ENCODE measurements at regions not wholly inside any gene's neighbourhood (a gene's known extent, or its start where the extent isn't known, plus 50 kb on each side); places are given as distances from the start of the nearest gene placed in this dataset.
"Not testable (repeated sequence)": the region's sequence is repeated elsewhere in the genome, so short reads cannot be mapped to it uniquely, and the experiment has no call there.

- no peaks in the 10 kb centered on the region for H3K36me3 ChIP-seq (ENCODE audit: control insufficient read depth, insufficient read depth, low read length)
- no peaks in the 10 kb centered on the region for H3K27me3 ChIP-seq (replicated peaks; ENCODE audit: control insufficient read depth, insufficient read depth, low read length)
- no peak overlapping the region for H3K4me3 ChIP-seq (replicated peaks; ENCODE audit: low read depth, low read length)
- no peak for DNase-seq (ENCODE audit: extremely low read depth, insufficient read length)
- TF ChIP-seq CTCF (IDR thresholded peaks at IDR 0.05; ENCODE audit: insufficient read depth, low read length, poor library complexity, severe bottlenecking): no peak
Measured at GRCh38 chr7:88565401-88565800, 194.1 kb upstream of the ZNF804B start.

- not testable (repeated sequence) for H3K4me3 ChIP-seq (replicated peaks; ENCODE audit: low read depth, low read length); H3K27me3 ChIP-seq (replicated peaks; ENCODE audit: control insufficient read depth, insufficient read depth, low read length); H3K36me3 ChIP-seq (ENCODE audit: control insufficient read depth, insufficient read depth, low read length); DNase-seq (ENCODE audit: extremely low read depth, insufficient read length)
Measured at GRCh38 chr7:88556441-88556840, 203.1 kb upstream of the ZNF804B start.

GRCh38 chr7:88554847-88555246 is 204.7 kb upstream of the ZNF804B start:
- not testable (repeated sequence) for H3K36me3 ChIP-seq (ENCODE audit: control insufficient read depth, insufficient read depth, low read length); H3K27me3 ChIP-seq (replicated peaks; ENCODE audit: control insufficient read depth, insufficient read depth, low read length); DNase-seq (ENCODE audit: extremely low read depth, insufficient read length); H3K4me3 ChIP-seq (replicated peaks; ENCODE audit: low read depth, low read length)

GRCh38 chr7:88548399-88548798 is 211.1 kb upstream of the ZNF804B start:
- Histone ChIP-seq H3K27me3 (replicated peaks; ENCODE audit: control insufficient read depth, insufficient read depth, low read length) (no peaks in the 10 kb centered on the region), H3K36me3 (ENCODE audit: control insufficient read depth, insufficient read depth, low read length) (no peaks in the 10 kb centered on the region), H3K4me3 (replicated peaks; ENCODE audit: low read depth, low read length) (no peak overlapping the region)
- no peak for DNase-seq (ENCODE audit: extremely low read depth, insufficient read length)
- TF ChIP-seq CTCF (IDR thresholded peaks at IDR 0.05; ENCODE audit: insufficient read depth, low read length, poor library complexity, severe bottlenecking): no peak

GRCh38 chr7:88546808-88547207 is 212.7 kb upstream of the ZNF804B start:
- Histone ChIP-seq H3K4me3 (replicated peaks; ENCODE audit: low read depth, low read length) (no peak overlapping the region), H3K27me3 (replicated peaks; ENCODE audit: control insufficient read depth, insufficient read depth, low read length) (no peaks in the 10 kb centered on the region), H3K36me3 (ENCODE audit: control insufficient read depth, insufficient read depth, low read length) (no peaks in the 10 kb centered on the region)
- no peak for DNase-seq (ENCODE audit: extremely low read depth, insufficient read length)
- peak; percentile 64 for TF ChIP-seq CTCF (IDR thresholded peaks at IDR 0.05; ENCODE audit: insufficient read depth, low read length, poor library complexity, severe bottlenecking)

- Histone ChIP-seq H3K27me3 (replicated peaks; ENCODE audit: control insufficient read depth, insufficient read depth, low read length) (no peaks in the 10 kb centered on the region), H3K4me3 (replicated peaks; ENCODE audit: low read depth, low read length) (no peak overlapping the region), H3K36me3 (ENCODE audit: control insufficient read depth, insufficient read depth, low read length) (no peaks in the 10 kb centered on the region)
- TF ChIP-seq CTCF (IDR thresholded peaks at IDR 0.05; ENCODE audit: insufficient read depth, low read length, poor library complexity, severe bottlenecking): no peak
- DNase-seq (ENCODE audit: extremely low read depth, insufficient read length): no peak
Measured at GRCh38 chr7:88545663-88546062, 213.8 kb upstream of the ZNF804B start.

- Histone ChIP-seq H3K27me3 (replicated peaks; ENCODE audit: control insufficient read depth, insufficient read depth, low read length) (no peaks in the 10 kb centered on the region), H3K36me3 (ENCODE audit: control insufficient read depth, insufficient read depth, low read length) (no peaks in the 10 kb centered on the region), H3K4me3 (replicated peaks; ENCODE audit: low read depth, low read length) (no peak overlapping the region)
- TF ChIP-seq CTCF (IDR thresholded peaks at IDR 0.05; ENCODE audit: insufficient read depth, low read length, poor library complexity, severe bottlenecking): no peak
- DNase-seq (ENCODE audit: extremely low read depth, insufficient read length): no peak
Measured at GRCh38 chr7:88540012-88540411, 219.5 kb upstream of the ZNF804B start.
